ENCODE measurements at regions not wholly inside any gene's neighbourhood (a gene's known extent, or its start where the extent isn't known, plus 50 kb on each side); places are given as distances from the start of the nearest gene placed in this dataset.

GRCh38 chr2:71935262-71935848 lies 212.3 kb downstream of the CYP26B1 start:
- TF ChIP-seq, protein P1, sequence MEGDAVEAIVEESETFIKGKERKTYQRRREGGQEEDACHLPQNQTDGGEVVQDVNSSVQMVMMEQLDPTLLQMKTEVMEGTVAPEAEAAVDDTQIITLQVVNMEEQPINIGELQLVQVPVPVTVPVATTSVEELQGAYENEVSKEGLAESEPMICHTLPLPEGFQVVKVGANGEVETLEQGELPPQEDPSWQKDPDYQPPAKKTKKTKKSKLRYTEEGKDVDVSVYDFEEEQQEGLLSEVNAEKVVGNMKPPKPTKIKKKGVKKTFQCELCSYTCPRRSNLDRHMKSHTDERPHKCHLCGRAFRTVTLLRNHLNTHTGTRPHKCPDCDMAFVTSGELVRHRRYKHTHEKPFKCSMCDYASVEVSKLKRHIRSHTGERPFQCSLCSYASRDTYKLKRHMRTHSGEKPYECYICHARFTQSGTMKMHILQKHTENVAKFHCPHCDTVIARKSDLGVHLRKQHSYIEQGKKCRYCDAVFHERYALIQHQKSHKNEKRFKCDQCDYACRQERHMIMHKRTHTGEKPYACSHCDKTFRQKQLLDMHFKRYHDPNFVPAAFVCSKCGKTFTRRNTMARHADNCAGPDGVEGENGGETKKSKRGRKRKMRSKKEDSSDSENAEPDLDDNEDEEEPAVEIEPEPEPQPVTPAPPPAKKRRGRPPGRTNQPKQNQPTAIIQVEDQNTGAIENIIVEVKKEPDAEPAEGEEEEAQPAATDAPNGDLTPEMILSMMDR (IDR thresholded peaks at IDR 0.05): no peak
- TF ChIP-seq EP300 (IDR thresholded peaks at IDR 0.05) (no peak), POLR2AphosphoS5 (IDR thresholded peaks at IDR 0.05) (no peak)

Measured in stomach (tissue), 4 donors.